Endodermal cell (in vitro differentiated cells): ENCODE measurements at regions not wholly inside any gene's neighbourhood (a gene's known extent, or its start where the extent isn't known, plus 50 kb on each side); places are given as distances from the start of the nearest gene placed in this dataset.

ENCODE experiments used
- DNase-seq: peaks from one replicate; pipeline ENCODE4 v3.0.0-alpha.2; 2017
- H3K27ac ChIP-seq: 2 replicates; pipeline ENCODE4 v1.5.1; 2013; ENCODE audit warnings: mild to moderate bottlenecking, low read depth, low read length, moderate library complexity
- H3K27me3 ChIP-seq: 2 replicates; pipeline ENCODE4 v1.6.1; 2013; ENCODE audit warnings: mild to moderate bottlenecking, low read length, moderate library complexity; ENCODE audit not compliant: insufficient read depth, control insufficient read depth, poor library complexity, severe bottlenecking
- H3K36me3 ChIP-seq: 2 replicates; pipeline ENCODE4 v1.7.0; 2013; ENCODE audit warnings: mild to moderate bottlenecking, low read length, moderate library complexity; ENCODE audit not compliant: control insufficient read depth, insufficient read depth
- H3K4me1 ChIP-seq: one replicate; pipeline ENCODE4 v1.7.0; 2013; ENCODE audit warnings: low read length; ENCODE audit not compliant: control insufficient read depth, insufficient read depth
- H3K4me3 ChIP-seq: 2 replicates; pipeline ENCODE4 v1.5.1; 2013; ENCODE audit warnings: mild to moderate bottlenecking, low read length, moderate library complexity
- H3K9ac ChIP-seq: 2 replicates; pipeline ENCODE4 v1.6.1; 2013; ENCODE audit warnings: mild to moderate bottlenecking, low read length, moderate library complexity; ENCODE audit not compliant: poor library complexity, severe bottlenecking; ENCODE audit errors: extremely low read depth
- H3K9me3 ChIP-seq: 2 replicates; pipeline ENCODE4 v1.6.1; 2013; ENCODE audit warnings: mild to moderate bottlenecking, low read length, moderate library complexity; ENCODE audit not compliant: control insufficient read depth
- H3K27ac Mint-ChIP-seq: 2 replicates; pipeline ENCODE4 v1.8.0; 2020; ENCODE audit warnings: mixed read lengths
- H3K27me3 Mint-ChIP-seq: 2 replicates; pipeline ENCODE4 v1.8.0; 2021; ENCODE audit warnings: mild to moderate bottlenecking, mixed read lengths; ENCODE audit not compliant: insufficient read depth
- H3K36me3 Mint-ChIP-seq: 2 replicates; pipeline ENCODE4 v1.8.0; 2020; ENCODE audit warnings: low read depth, mixed read lengths
- H3K4me1 Mint-ChIP-seq: 2 replicates; pipeline ENCODE4 v1.8.0; 2020; ENCODE audit warnings: mixed read lengths
- H3K4me3 Mint-ChIP-seq: 2 replicates; pipeline ENCODE4 v1.8.0; 2020; ENCODE audit warnings: mild to moderate bottlenecking, moderate library complexity, mixed read lengths
- H3K9me3 Mint-ChIP-seq: 2 replicates; pipeline ENCODE4 v1.8.0; 2020; ENCODE audit warnings: mild to moderate bottlenecking, mixed read lengths
- CTCF ChIP-seq: fragments of 200-600 bp; sonication (generic); conservative IDR thresholded peaks from 2 replicates; pipeline ENCODE4 v1.5.0; 2021; ENCODE audit warnings: antibody characterized with exemption, mild to moderate bottlenecking
- WGBS, 2 experiments: methylation state at CpG; one replicate each; pipeline versions ENCODE4 v1.1.5 to v1.1.7; 2013; ENCODE audit warnings: missing lambda C conversion rate in 2 of 2, mixed read lengths in 1 of 2; ENCODE audit not compliant: insufficient coverage in 1 of 2, insufficient read length in 1 of 2; 5-methylcytosine and 5-hydroxymethylcytosine counted together

- no peak for TF ChIP-seq CTCF
- peaks cover 16% of the 10 kb centered on the region for H3K4me1 Mint-ChIP-seq
- no peak for DNase-seq
- peaks cover 6% of the 10 kb centered on the region for H3K9me3 Mint-ChIP-seq
- no peaks in the 10 kb centered on the region for H3K9me3 ChIP-seq
- no peaks in the 10 kb centered on the region for H3K36me3 ChIP-seq
- no peak overlapping the region for H3K4me3 ChIP-seq
- H3K4me1 ChIP-seq = peaks cover 3% of the 10 kb centered on the region
- 96 to 98% methylated on average over 4 of the region's 4 CpGs for WGBS, 2 experiments
- H3K27me3 ChIP-seq = no peaks in the 10 kb centered on the region
- H3K27me3 Mint-ChIP-seq = peaks cover 9% of the 10 kb centered on the region
- no peak overlapping the region for H3K4me3 Mint-ChIP-seq
- H3K9ac ChIP-seq = no peak overlapping the region
- H3K36me3 Mint-ChIP-seq = no peaks in the 10 kb centered on the region
- H3K27ac ChIP-seq = no peak overlapping the region
- H3K27ac Mint-ChIP-seq = no peak overlapping the region
These were observed 169.3 kb upstream of the PRICKLE1 start for GRCh38 chr12:42758806-42759205.

- H3K36me3 ChIP-seq = no peaks in the 10 kb centered on the region
- WGBS, 2 experiments = 64 to 82% methylated on average over 4 to 7 of the region's 8 CpGs
- no peak for TF ChIP-seq CTCF
- no peak overlapping the region for H3K9ac ChIP-seq
- H3K4me3 ChIP-seq = no peak overlapping the region
- no peak for DNase-seq
- peaks cover 8% of the 10 kb centered on the region for H3K9me3 ChIP-seq
- Mint-ChIP-seq H3K9me3 (peaks cover 10% of the 10 kb centered on the region), H3K27me3 (peaks cover 9% of the 10 kb centered on the region), H3K36me3 (no peaks in the 10 kb centered on the region), H3K4me1 (peaks cover 16% of the 10 kb centered on the region), H3K27ac (peak overlapping the region; percentile 92), H3K4me3 (no peak overlapping the region)
- H3K27me3 ChIP-seq = no peaks in the 10 kb centered on the region
- H3K4me1 ChIP-seq = peaks cover 3% of the 10 kb centered on the region
- H3K27ac ChIP-seq = peak overlapping the region; percentile 60
These were observed 168.1 kb upstream of the PRICKLE1 start for GRCh38 chr12:42757624-42758119.

GRCh38 chr12:42756841-42757623 is 167.5 kb upstream of the PRICKLE1 start:
- H3K4me1 Mint-ChIP-seq = peaks cover 16% of the 10 kb centered on the region

More at GRCh38 chr12:42756841-42757623, 167.5 kb upstream of the PRICKLE1 start:
- Mint-ChIP-seq H3K4me3 (no peak overlapping the region), H3K36me3 (no peaks in the 10 kb centered on the region), H3K27me3 (peaks cover 9% of the 10 kb centered on the region), H3K9me3 (peaks cover 11% of the 10 kb centered on the region), H3K27ac (peak overlapping the region; percentile 92)
- Histone ChIP-seq H3K27me3 (no peaks in the 10 kb centered on the region), H3K9me3 (peaks cover 9% of the 10 kb centered on the region), H3K4me1 (peaks cover 3% of the 10 kb centered on the region), H3K36me3 (no peaks in the 10 kb centered on the region), H3K9ac (no peak overlapping the region), H3K4me3 (peak overlapping the region; percentile 39), H3K27ac (peak overlapping the region; percentile 60)
- DNase-seq = peak; percentile 96
- TF ChIP-seq CTCF = no peak
- 8 to 23% methylated on average over 6 to 9 of the region's 9 CpGs for WGBS, 2 experiments
